ENCODE measurements at regions not wholly inside any gene's neighbourhood (a gene's known extent, or its start where the extent isn't known, plus 50 kb on each side); places are given as distances from the start of the nearest gene placed in this dataset.

DNA sequence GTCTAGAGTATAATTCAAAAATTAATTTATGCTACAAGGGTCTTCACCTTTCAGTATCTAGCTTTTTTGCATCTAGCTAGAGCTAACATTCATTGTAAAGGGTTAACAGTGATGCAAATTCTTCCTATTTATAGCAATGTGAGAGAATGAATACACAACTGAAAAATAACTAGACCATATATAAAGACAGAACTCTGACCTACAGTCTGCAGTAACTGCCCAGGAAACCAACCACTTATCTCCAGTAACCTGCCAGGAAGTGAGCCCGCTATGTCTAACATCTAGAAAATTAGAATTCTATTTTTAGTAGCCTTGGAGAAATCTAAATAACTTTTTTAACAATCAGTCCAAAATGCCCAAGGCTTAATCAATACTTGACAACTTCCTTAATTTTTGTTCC, 1021.9 kb downstream of the LRFN5 start:
- POLR2A ChIA-PET, result no interaction called here
- no peak overlapping the region for H3K4me2 ChIP-seq
- 19% methylated on average over 1 of the region's 1 CpG for WGBS (ENCODE audit: low lambda C conversion rate)

More for the DNA sequence above, 1021.9 kb downstream of the LRFN5 start:
- Histone ChIP-seq H3K4me3 (ENCODE audit: low read depth in 2 of 2, low read length in 1 of 2) (no peak overlapping the region), H3K9me2 (no peaks in the 10 kb centered on the region), H3K9ac (no peak overlapping the region), H3F3A (replicated peaks; ENCODE audit: insufficient read depth) (no peaks in the 10 kb centered on the region), H3K27ac (ENCODE audit: low read depth in 2 of 2, low read length in 1 of 2) (no peak overlapping the region), H3K9me3 (no peaks in the 10 kb centered on the region), H4K20me1 (ENCODE audit: insufficient read depth) (no peaks in the 10 kb centered on the region), H3K4me1 (ENCODE audit: control insufficient read depth in 1 of 2, insufficient read depth in 2 of 2, low read depth in 1 of 2, low read length in 1 of 2) (no peaks in the 10 kb centered on the region), H3K36me3 (replicated peaks in 1 of 2; ENCODE audit: control insufficient read depth in 1 of 2, insufficient read depth in 2 of 2, low read length in 1 of 2) (no peaks in the 10 kb centered on the region), H3K79me2 (ENCODE audit: insufficient read depth) (no peaks in the 10 kb centered on the region), H2AFZ (ENCODE audit: low read depth) (no peak overlapping the region), H3K27me3 (ENCODE audit: insufficient read depth) (no peaks in the 10 kb centered on the region)
- CTCF ChIA-PET, result no interaction called here
- no peak for DNase-seq
- TF ChIP-seq RCOR1 (IDR thresholded peaks at IDR 0.05; ENCODE audit: low read length) (no peak), TEAD4 (IDR thresholded peaks at IDR 0.05; ENCODE audit: borderline replicate concordance, insufficient read depth) (no peak), EZH2phosphoT487 (IDR thresholded peaks at IDR 0.05; ENCODE audit: borderline replicate concordance, low read depth) (no peak), FOXM1 (IDR thresholded peaks at IDR 0.05; ENCODE audit: low read depth) (no peak), NRF1 (IDR thresholded peaks at IDR 0.05; ENCODE audit: low read depth, low read length) (no peak), TCF12 (IDR thresholded peaks at IDR 0.05) (no peak), JUND (IDR thresholded peaks at IDR 0.05) (no peak), GABPA (IDR thresholded peaks at IDR 0.05; ENCODE audit: low read depth) (no peak), RFX5 (IDR thresholded peaks at IDR 0.05; ENCODE audit: low read length) (no peak), CHD2 (IDR thresholded peaks at IDR 0.05; ENCODE audit: low read length, partially characterized antibody) (no peak), MEF2A (IDR thresholded peaks at IDR 0.05; ENCODE audit: borderline replicate concordance, low read depth) (no peak), EP300 (IDR thresholded peaks at IDR 0.05; ENCODE audit: borderline replicate concordance in 1 of 2, low read depth in 1 of 2, low read length in 1 of 2) (no peak)
- TF ChIP-seq, protein P1, sequence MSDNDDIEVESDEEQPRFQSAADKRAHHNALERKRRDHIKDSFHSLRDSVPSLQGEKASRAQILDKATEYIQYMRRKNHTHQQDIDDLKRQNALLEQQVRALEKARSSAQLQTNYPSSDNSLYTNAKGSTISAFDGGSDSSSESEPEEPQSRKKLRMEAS (IDR thresholded peaks at IDR 0.05; ENCODE audit: low read depth), result no peak
- TF ChIP-seq, protein P2, sequence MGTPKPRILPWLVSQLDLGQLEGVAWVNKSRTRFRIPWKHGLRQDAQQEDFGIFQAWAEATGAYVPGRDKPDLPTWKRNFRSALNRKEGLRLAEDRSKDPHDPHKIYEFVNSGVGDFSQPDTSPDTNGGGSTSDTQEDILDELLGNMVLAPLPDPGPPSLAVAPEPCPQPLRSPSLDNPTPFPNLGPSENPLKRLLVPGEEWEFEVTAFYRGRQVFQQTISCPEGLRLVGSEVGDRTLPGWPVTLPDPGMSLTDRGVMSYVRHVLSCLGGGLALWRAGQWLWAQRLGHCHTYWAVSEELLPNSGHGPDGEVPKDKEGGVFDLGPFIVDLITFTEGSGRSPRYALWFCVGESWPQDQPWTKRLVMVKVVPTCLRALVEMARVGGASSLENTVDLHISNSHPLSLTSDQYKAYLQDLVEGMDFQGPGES (IDR thresholded peaks at IDR 0.05; ENCODE audit: low read depth, low read length), result no peak
- TF ChIP-seq, protein P3, sequence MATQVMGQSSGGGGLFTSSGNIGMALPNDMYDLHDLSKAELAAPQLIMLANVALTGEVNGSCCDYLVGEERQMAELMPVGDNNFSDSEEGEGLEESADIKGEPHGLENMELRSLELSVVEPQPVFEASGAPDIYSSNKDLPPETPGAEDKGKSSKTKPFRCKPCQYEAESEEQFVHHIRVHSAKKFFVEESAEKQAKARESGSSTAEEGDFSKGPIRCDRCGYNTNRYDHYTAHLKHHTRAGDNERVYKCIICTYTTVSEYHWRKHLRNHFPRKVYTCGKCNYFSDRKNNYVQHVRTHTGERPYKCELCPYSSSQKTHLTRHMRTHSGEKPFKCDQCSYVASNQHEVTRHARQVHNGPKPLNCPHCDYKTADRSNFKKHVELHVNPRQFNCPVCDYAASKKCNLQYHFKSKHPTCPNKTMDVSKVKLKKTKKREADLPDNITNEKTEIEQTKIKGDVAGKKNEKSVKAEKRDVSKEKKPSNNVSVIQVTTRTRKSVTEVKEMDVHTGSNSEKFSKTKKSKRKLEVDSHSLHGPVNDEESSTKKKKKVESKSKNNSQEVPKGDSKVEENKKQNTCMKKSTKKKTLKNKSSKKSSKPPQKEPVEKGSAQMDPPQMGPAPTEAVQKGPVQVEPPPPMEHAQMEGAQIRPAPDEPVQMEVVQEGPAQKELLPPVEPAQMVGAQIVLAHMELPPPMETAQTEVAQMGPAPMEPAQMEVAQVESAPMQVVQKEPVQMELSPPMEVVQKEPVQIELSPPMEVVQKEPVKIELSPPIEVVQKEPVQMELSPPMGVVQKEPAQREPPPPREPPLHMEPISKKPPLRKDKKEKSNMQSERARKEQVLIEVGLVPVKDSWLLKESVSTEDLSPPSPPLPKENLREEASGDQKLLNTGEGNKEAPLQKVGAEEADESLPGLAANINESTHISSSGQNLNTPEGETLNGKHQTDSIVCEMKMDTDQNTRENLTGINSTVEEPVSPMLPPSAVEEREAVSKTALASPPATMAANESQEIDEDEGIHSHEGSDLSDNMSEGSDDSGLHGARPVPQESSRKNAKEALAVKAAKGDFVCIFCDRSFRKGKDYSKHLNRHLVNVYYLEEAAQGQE (IDR thresholded peaks at IDR 0.05; ENCODE audit: low read depth, low read length), result no peak
- TF ChIP-seq, protein P4, sequence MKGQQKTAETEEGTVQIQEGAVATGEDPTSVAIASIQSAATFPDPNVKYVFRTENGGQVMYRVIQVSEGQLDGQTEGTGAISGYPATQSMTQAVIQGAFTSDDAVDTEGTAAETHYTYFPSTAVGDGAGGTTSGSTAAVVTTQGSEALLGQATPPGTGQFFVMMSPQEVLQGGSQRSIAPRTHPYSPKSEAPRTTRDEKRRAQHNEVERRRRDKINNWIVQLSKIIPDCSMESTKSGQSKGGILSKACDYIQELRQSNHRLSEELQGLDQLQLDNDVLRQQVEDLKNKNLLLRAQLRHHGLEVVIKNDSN (IDR thresholded peaks at IDR 0.05; ENCODE audit: borderline replicate concordance, low read depth), result no peak
- TF ChIP-seq, protein P5, sequence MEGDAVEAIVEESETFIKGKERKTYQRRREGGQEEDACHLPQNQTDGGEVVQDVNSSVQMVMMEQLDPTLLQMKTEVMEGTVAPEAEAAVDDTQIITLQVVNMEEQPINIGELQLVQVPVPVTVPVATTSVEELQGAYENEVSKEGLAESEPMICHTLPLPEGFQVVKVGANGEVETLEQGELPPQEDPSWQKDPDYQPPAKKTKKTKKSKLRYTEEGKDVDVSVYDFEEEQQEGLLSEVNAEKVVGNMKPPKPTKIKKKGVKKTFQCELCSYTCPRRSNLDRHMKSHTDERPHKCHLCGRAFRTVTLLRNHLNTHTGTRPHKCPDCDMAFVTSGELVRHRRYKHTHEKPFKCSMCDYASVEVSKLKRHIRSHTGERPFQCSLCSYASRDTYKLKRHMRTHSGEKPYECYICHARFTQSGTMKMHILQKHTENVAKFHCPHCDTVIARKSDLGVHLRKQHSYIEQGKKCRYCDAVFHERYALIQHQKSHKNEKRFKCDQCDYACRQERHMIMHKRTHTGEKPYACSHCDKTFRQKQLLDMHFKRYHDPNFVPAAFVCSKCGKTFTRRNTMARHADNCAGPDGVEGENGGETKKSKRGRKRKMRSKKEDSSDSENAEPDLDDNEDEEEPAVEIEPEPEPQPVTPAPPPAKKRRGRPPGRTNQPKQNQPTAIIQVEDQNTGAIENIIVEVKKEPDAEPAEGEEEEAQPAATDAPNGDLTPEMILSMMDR (IDR thresholded peaks at IDR 0.05), result no peak
- TF ChIP-seq, protein P6, sequence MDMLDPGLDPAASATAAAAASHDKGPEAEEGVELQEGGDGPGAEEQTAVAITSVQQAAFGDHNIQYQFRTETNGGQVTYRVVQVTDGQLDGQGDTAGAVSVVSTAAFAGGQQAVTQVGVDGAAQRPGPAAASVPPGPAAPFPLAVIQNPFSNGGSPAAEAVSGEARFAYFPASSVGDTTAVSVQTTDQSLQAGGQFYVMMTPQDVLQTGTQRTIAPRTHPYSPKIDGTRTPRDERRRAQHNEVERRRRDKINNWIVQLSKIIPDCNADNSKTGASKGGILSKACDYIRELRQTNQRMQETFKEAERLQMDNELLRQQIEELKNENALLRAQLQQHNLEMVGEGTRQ (IDR thresholded peaks at IDR 0.05; ENCODE audit: borderline replicate concordance, low read depth, low read length), result no peak

Measured in SK-N-SH (cell line).